ENCODE measurements at regions not wholly inside any gene's neighbourhood (a gene's known extent, or its start where the extent isn't known, plus 50 kb on each side); places are given as distances from the start of the nearest gene placed in this dataset.

- H3K27me3 ChIP-seq = no peaks in the 10 kb centered on the region
- no peaks in the 10 kb centered on the region for H3K36me3 ChIP-seq
- no peaks in the 10 kb centered on the region for H3K4me1 ChIP-seq (ENCODE audit: control insufficient read depth in 1 of 2, insufficient read depth in 1 of 2, low read depth in 1 of 2, low read length in 1 of 2)
- no peaks in the 10 kb centered on the region for H3K9me3 ChIP-seq
- H3K27ac ChIP-seq = no peak overlapping the region
- no peak for TF ChIP-seq CTCF (IDR thresholded peaks at IDR 0.05)
- no peak overlapping the region for H3K4me3 ChIP-seq (ENCODE audit: low read depth in 1 of 2, low read length in 1 of 2)
Measured at GRCh38 chr9:95653246-95653645, 136.5 kb upstream of the PTCH1 start.

GRCh38 chr9:95650720-95651119 lies 133.9 kb upstream of the PTCH1 start:
- Histone ChIP-seq H3K36me3 (no peaks in the 10 kb centered on the region), H3K27ac (no peak overlapping the region), H3K4me1 (ENCODE audit: control insufficient read depth in 1 of 2, insufficient read depth in 1 of 2, low read depth in 1 of 2, low read length in 1 of 2) (no peaks in the 10 kb centered on the region), H3K27me3 (no peaks in the 10 kb centered on the region), H3K4me3 (ENCODE audit: low read depth in 1 of 2, low read length in 1 of 2) (no peak overlapping the region), H3K9me3 (no peaks in the 10 kb centered on the region)
- TF ChIP-seq CTCF (IDR thresholded peaks at IDR 0.05) = no peak

- no peaks in the 10 kb centered on the region for H3K4me1 ChIP-seq (ENCODE audit: control insufficient read depth in 1 of 2, insufficient read depth in 1 of 2, low read depth in 1 of 2, low read length in 1 of 2)
- no peak for TF ChIP-seq CTCF (IDR thresholded peaks at IDR 0.05)
- H3K27ac ChIP-seq = no peak overlapping the region
- H3K27me3 ChIP-seq = no peaks in the 10 kb centered on the region
- H3K4me3 ChIP-seq (ENCODE audit: low read depth in 1 of 2, low read length in 1 of 2) = no peak overlapping the region
- no peaks in the 10 kb centered on the region for H3K9me3 ChIP-seq
- no peaks in the 10 kb centered on the region for H3K36me3 ChIP-seq
Measured at GRCh38 chr9:95649801-95650213, 133.0 kb upstream of the PTCH1 start.

- Histone ChIP-seq H3K27ac (no peak overlapping the region), H3K27me3 (no peaks in the 10 kb centered on the region), H3K36me3 (no peaks in the 10 kb centered on the region), H3K4me3 (ENCODE audit: low read depth in 1 of 2, low read length in 1 of 2) (no peak overlapping the region), H3K4me1 (ENCODE audit: control insufficient read depth in 1 of 2, insufficient read depth in 1 of 2, low read depth in 1 of 2, low read length in 1 of 2) (no peaks in the 10 kb centered on the region), H3K9me3 (no peaks in the 10 kb centered on the region)
- no peak for TF ChIP-seq CTCF (IDR thresholded peaks at IDR 0.05)
Measured at GRCh38 chr9:95648225-95648624, 131.5 kb upstream of the PTCH1 start.

GRCh38 chr9:95645992-95646391 lies 129.2 kb upstream of the PTCH1 start:
- Histone ChIP-seq H3K9me3 (no peaks in the 10 kb centered on the region), H3K4me1 (ENCODE audit: control insufficient read depth in 1 of 2, insufficient read depth in 1 of 2, low read depth in 1 of 2, low read length in 1 of 2) (no peaks in the 10 kb centered on the region), H3K27ac (no peak overlapping the region), H3K36me3 (no peaks in the 10 kb centered on the region), H3K4me3 (ENCODE audit: low read depth in 1 of 2, low read length in 1 of 2) (no peak overlapping the region), H3K27me3 (no peaks in the 10 kb centered on the region)
- no peak for TF ChIP-seq CTCF (IDR thresholded peaks at IDR 0.05)

- Histone ChIP-seq H3K36me3 (no peaks in the 10 kb centered on the region), H3K4me3 (ENCODE audit: low read depth in 1 of 2, low read length in 1 of 2) (no peak overlapping the region), H3K4me1 (ENCODE audit: control insufficient read depth in 1 of 2, insufficient read depth in 1 of 2, low read depth in 1 of 2, low read length in 1 of 2) (no peaks in the 10 kb centered on the region), H3K9me3 (no peaks in the 10 kb centered on the region), H3K27me3 (no peaks in the 10 kb centered on the region), H3K27ac (no peak overlapping the region)
- no peak for TF ChIP-seq CTCF (IDR thresholded peaks at IDR 0.05)
Measured at GRCh38 chr9:95645579-95645978, 128.8 kb upstream of the PTCH1 start.
